NCI-H748 (cell line): ENCODE measurements at regions not wholly inside any gene's neighbourhood (a gene's known extent, or its start where the extent isn't known, plus 50 kb on each side); places are given as distances from the start of the nearest gene placed in this dataset.

Source experiments
- DNase-seq: peaks from one replicate; lab custom pipeline; 2025; ENCODE audit not compliant: unreplicated experiment; lab: John Stamatoyannopoulos, UW

DNA sequence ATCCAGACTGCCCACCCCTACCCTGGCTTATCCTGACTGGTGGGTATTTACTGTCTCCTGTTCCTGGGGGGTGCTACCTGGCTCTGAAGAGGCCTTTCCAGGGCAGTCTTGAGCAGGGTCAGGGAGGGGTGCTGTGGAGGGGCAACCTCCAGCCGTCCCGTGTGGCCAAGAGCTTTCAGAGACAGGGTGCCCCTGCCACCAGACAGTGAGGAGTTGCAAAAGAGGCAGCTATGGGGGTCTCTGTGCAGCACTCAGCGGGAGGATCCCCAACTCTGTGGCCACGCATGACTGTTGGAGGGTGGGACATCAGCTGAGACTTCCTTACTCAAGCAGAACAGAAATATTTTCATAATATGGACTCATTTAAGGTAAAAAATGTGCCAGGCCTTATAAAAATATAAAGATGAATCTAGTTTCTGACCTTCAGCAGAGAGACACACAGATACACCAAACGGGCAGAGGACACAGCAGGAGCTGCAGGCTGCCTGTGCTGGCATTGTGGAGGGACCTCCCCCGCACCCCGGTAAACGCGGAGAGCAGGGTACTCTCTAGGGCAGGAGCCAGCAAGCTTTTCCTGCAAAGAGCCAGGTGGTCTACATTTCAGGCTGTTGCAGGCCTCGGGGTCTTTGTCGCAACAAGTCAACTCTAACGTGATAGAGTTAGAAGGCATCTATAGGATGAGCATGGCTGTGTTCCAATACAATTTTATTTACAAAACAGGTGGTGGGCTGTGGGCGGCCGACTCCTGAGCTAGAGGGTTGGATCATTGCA, 252.6 kb downstream of the RHOU start:
- DNase-seq: no peak

DNA sequence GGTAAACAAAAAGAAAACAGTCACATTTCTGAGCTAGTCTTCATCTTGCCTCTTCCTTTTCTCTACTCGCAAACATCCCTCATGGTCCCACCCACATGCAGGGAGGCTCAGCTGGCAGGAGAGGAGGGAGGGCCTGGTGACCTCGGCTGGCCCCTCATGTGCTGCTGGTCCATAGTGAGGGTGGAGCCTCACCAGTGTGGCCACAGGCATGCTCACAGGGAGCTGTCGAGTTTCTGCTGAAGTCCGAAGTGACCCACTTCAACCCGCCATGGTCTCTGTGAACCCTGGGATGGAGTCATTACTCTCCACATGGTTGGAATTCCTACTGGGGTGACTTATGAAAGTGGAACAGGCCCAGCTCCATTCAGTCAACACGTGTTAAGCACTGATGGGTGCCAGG, 253.4 kb downstream of the RHOU start:
- DNase-seq: no peak

DNA sequence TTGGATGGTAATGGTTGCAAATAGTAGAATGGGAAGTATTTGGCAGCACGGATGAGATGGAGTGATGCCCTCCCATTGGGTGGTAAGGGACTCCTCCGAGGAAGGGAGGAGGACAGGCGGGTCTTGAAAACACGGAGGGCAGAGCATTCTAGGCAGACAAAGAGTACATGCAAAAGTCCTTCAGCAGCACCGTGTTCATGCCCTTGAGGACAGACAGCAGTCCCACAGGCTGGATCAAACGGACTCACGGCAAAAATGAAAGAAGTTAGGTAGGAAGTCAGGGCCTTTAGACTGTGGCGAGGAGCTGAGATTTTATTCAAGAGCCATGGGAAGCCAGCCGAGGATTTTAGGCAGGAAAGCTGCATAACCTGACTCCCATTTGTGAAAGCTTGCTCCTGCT, 253.9 kb downstream of the RHOU start:
- no peak for DNase-seq

DNA sequence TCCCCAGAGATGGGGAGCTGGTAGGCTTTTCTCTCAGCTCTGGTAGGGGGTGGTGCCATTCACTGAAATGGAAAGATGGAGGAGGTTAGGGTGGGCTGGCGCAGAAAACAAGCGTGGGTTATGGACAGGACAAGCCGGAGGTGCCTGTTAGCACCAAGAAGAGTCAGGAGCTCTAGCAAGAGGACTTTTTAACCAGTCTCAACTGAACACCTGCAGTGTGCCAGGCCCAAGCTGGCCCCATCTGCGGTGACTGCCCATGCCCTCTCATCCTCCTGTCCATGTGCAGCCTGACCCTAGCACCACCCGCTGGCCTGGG, 254.4 kb downstream of the RHOU start:
- no peak for DNase-seq

DNA sequence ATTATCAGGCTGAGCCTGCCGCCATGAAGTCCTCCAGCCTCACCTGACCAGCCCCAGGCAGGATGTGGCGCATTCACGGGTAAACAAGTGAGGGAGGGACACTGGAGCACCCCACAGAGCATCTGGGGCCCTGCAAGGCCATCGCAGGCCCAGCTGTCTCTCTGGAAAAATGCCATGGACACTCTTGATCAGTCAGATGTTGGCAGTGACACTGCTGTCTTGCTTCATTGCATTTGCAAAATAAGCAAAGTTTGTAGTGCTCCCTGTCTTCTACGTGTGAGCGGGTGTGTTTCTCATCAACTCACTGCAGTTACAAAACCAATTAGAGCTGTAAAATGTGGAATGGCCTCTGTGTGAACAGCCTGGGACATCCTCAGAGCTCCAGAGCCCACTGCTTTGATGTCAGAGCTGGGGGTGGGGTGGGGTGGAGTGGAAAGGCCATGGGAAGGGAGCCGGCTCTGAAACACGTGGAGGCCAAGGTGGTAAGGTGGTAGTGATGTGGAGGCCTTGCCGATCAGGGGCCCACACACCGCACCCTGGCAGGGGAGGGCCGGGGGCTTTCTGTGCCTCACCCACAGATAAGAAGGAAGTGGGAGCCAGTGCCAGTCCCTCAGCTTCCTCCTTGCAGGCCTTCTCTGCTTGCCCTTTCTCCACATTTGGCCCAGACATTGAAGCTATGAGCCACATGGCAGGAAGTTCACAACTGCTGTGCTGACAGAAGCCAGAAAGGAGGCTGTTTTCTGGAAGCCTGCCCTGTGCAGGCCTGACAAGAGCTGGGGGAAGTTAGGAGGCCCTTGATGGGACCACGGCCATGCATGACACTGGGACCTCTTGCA, 254.9 kb downstream of the RHOU start:
- peak; percentile 77 for DNase-seq

DNA sequence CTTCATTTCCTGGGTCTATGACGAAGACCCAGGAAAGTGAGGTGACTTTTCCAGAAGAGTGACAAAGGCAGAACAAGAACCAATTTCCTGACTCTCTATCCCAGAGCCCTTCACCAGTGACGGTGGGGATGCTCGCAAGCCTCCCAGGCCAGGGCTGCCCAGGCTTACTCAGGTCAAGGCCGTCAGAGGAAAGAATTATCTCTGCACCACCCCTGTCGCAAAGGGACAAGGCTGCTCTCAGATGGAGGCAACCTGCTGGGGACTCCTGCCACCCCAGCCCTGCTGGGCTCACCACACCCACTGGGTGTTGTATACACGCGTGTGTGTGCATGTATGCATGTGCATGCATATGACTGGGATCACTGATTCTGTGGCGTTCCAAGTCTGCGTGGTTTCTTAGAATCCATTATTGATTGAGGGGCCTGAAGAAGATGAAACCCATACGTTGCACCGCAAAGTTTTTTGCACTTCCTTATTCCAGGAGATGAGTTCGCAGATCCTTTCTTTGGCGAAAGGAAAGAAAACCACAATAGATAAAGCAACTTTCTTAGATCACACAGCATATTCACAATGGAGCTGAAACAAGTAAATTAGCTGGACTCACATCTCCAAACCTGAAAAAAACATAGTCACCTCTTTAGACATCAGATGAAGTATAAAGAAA, 255.8 kb downstream of the RHOU start:
- no peak for DNase-seq

DNA sequence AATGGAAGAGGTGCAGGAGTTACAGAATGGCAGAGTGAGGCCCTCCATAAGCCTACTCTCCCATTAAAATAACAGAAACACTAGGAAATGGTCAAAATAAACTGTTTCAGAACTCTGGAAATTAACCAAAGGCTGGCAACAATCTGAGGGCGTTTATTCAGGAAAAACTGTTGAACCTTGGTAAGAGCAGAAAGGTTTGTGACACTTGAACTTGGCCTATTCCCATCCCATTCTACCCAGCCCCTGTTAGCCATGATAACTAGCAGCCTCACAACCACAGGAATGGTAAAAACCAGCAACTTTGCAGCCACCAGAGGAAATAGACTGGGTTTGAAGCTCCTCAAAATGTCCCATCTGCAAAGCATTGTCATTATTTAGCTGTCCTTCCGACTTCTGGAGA, 256.8 kb downstream of the RHOU start:
- no peak for DNase-seq

DNA sequence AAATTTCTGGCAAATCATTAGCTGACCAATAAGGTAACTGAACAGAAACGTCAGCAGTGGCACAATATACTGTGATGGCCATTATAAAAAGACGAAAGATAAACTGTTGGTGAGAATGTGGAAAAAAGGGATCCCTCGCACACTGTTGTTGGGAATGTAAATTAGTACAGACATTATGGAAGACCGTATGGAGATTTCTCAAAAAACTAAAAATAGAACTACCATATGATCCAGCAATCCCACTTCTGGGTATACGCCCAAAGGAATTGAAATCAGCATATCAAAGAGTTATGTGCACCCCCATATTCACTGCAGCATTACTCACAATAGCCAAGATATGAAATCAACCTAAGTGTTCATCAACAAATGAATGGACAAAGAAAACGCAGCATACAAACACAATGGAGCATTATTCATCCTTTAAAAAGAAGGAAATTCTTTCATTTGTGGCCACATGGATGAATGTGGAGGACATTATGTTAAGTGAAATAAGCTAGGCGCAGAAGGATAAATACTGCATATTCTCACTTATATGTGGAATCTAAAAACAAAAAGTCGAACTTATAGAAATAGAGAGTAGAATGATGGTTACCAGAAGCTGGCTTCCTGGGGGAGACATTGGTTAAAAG, 257.7 kb downstream of the RHOU start:
- no peak for DNase-seq

DNA sequence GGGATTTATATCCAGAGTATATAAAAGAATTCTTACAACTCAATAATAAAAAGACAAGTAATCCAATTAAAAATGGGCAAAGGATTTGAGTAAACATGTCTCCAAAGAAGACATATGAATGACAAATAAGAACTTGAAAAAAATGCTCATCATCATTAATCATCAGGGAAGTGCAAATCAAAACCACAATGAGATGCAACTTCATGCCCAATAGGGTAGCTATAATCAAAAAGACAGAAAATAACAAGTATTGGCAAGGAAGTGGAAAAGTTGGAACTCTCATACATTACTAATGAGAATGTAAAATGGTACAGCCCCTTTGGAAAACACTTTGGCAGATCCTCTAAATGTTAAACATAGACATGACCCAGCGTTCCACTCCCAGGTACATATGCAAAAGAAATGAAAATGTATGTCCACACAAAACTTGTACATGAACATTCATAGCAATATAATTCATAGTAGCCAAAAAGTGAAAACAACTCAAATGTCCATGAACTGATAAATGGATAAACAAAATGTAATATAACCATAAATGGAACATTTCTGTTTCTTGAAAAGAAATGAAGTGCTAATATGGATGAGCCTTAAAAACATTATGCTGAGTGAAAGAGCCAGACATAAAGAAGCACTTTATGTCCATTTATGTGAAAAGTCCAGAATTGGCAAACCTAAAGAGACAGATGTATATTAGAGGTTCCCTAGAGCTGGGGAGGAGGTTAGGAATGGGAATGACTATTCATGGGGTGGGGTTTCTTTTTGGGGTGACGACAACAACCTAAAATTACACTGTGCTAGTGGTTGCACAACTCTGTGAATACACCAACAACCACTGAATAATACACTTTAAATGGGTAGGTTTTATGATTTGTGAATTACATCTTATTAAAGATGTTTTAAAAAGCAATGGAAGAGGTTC, 259.7 kb downstream of the RHOU start:
- no peak for DNase-seq

DNA sequence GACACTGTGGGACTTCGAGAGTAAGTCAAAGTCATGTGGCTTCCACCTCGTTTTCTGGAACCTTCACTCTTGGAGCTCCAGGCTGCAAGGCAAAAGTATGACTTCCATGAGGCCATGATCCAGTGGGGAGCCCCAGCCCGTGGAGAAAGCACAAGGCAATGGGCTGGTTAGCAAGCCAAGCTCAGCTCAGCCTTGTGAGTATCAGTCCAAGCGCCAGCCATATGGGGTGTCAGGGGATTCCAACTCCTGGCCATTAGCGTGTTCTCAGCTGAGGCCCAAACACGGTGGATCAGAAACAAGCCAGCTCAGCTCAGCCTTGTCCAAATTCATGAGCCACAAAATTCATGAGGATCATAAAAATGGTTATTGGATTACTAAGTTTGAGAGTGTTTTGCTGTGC, 261.0 kb downstream of the RHOU start:
- DNase-seq: no peak

DNA sequence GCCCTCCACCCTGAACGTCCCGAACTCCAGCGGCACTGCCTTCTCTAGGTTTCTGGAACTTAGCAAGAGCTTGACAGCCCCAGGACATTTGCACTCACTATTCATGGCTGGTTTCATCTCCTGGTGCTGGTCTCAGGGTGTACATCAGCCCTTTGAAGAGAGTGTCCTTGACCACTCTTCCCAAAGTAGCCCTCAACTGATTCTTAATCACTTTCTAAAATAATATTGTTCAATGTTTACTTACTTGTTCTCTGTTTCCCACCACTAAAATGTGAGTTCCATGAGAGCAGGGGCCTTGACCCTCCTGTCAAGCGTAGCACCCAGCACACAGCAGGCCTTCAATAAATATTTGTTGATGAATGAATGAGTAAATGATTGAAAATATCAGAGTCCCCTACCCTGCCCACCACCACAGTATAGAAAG, 262.5 kb downstream of the RHOU start:
- DNase-seq: no peak

DNA sequence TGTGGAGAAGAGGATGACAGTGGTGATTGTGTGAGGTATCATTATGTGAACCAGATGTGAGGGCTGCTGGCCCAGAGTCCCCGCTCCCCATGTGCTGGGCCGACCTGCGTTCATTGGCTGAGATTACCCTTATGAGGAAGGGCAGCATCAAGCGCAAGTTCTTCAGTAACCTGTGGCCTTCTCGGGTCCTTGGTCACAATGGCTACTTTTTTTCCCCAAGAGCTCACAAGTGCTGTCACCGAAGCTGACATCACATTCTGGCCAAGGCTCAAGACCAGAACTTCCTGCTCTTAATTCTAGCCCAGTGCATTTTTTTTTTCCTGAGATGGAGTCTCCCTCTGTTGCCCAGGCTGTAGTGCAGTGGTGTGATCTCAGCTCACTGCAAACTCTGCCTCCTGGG, 262.9 kb downstream of the RHOU start:
- DNase-seq: no peak

DNA sequence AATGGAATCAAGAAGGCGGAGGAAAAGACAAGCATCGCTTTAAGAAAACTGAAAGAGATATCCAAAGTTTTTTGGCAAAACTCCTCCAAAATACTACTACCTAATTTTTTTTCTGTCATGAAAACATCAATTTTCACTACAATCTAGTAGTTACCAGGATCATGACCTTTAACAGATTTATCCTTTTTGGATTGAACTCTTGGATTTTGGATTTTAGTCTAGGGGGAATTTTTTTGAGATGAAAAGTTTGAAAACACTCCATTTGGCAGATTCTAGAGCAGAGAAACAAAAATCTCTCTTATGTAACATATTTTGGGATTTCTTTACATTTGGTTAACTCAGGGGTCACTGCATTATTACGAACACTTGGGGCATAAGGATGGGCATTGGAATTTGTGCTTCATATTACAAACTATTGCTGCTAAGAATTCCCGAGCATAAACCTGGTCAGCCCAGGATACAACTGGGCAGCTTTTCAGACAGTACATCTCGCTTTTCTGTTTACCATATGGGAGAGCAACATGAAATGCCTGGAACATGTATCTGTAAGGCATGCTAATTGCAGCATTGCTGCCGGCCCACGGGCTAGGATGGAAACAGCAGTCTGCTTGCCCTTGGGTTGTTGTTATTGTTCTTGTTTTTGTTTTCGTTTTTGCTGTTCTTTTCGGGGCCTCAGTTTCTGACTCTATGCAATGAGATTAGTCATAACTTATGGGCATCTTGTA, 264.3 kb downstream of the RHOU start:
- no peak for DNase-seq

DNA sequence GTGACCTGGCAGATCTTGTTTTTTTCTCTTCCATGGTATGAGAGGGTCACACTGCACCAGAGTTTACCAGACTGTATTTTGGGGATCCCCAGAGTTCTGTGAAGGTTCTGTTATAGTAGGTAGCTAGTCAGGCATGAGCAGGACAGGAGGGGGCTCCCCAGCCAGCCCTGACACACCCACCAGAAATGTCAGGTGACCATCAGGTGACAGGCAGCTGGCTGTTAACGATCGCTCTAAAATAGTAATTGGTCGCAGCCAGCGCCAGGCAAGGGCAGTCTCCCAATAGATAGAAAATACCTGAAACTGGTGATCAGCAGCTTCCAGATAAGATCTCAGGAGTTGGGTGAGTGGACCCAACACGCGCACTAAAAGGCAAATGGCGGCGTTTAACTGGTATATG, 264.9 kb downstream of the RHOU start:
- DNase-seq: no peak

DNA sequence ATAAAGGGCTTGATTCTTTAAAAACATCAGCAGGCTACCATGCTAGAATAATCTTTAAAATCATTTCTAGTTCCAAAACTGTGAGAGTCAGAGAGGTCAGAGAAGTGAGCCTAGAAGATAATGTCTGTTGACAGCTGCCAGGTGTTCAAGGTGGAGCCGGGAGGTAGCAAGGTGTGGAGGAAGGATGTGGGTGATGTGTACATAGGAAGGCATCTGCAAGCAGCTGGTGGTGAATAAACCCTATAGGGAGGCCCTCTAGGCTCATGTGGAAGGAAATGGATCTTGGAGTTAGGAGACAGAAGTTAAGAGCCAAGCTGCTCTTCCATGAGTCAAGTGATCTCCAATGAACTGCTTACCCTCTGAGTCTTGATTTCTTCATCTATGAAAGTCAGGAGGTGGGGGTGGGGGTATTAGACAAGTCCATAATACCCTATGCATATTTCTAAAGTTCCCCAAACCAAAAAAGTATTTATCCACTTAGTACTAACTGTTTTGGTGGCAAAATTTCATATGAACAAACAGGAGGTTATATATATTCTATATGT, 266.3 kb downstream of the RHOU start:
- no peak for DNase-seq

DNA sequence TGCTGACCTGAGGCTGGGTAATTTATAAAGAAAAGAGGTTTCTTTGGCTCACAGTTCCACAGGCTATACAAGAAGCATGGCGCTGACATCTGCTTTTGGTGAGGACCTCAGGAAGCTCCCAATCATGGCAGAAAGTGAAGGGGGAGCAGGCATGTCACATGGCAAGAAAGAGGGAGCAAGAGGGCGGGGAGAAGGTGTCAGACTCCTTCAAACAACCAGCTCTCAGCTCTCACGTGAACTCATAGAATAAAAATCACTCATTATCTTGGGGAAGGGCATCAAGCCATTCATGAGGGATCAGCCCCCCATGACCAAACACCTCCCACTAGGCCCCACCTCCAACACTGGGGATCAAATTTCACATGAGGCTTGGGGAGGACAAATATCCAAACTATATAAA, 266.8 kb downstream of the RHOU start:
- no peak for DNase-seq

DNA sequence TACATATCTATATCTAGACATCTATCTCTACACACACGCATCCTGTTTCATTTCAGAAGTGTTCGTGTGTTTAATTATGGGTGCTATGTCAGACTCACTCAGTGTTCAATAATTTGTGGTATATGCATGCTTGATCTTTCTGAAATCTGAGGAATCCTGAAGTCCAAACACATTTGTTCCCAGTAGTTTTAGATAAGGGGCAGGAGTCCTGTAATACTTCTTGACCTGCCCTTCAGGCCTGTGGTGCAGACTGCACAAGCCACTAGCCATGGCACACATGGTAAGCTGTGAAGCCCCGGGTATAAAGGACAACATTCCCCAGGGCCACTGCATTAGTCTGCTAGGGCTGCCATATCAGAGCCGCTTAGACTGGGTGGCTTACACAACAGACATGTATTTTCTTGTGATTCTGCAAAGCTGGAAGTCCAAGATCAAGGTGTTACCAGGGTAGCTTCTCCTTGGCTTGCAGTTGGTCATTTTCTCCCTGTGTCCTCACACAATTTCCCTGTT, 267.2 kb downstream of the RHOU start:
- DNase-seq: no peak

DNA sequence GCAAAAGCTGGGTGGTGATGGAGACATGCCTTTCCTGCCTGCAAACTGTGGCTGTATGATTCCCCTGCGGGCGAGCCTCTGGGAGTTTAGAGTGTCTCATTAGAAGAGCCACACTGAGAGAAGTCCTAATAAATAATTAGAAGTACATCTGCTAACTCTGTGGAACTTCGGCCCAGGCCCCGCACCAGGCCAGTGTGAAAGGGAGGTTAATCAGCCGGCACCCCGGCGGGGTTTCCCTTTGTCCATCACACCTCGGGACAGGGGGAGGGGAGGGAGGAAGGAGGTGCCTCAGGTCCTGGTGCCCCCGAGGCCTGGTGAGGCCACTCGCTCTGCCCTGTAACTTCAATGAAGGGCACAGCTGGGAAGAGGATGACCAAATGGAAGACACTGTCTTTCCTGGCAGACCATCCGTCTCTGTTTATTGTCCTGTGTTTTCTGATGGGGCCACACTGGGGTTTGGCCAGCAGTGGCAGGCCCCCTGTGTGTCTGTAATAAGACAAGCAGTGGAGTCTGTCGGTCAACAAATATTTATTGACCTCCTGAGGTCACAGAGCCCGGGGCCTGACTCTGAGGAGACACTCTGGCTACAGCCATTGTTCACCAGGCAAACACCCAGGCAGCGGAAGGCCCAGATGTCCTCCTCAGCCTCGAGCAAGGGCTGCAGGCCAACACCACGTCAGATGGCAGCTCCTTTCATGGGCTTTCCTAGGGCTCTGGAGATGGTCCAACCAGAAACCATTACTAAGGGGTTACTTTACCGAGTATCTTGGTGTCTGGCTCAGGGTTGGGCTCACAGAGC, 267.5 kb upstream of the RAB4A start:
- DNase-seq: peak; percentile 7
